ENCODE measurements at regions not wholly inside any gene's neighbourhood (a gene's known extent, or its start where the extent isn't known, plus 50 kb on each side); places are given as distances from the start of the nearest gene placed in this dataset.

GRCh38 chr18:49716035-49716434, 97.3 kb downstream of the ACAA2 start:
- Histone ChIP-seq H2BK120ac (ENCODE audit: low read depth, low read length, poor library complexity, severe bottlenecking) (no peak overlapping the region), H4K20me1 (ENCODE audit: control insufficient read depth, insufficient read depth, insufficient read length) (no peaks in the 10 kb centered on the region), H3K9me3 (ENCODE audit: control insufficient read depth, low read depth, low read length) (no peaks in the 10 kb centered on the region), H3K23me2 (ENCODE audit: insufficient read length, low read depth, low read length, poor library complexity, severe bottlenecking) (no peaks in the 10 kb centered on the region), H2AK5ac (ENCODE audit: insufficient read length, low read length) (no peak overlapping the region), H2BK15ac (ENCODE audit: low read depth, low read length) (no peak overlapping the region), H2BK5ac (ENCODE audit: insufficient read length, low read length) (no peak overlapping the region), H3K79me1 (ENCODE audit: insufficient read depth, low read depth, low read length, poor library complexity, severe bottlenecking) (no peaks in the 10 kb centered on the region), H3K4ac (ENCODE audit: low read depth, low read length) (no peak overlapping the region), H3K23ac (ENCODE audit: insufficient read length, low read depth, low read length) (no peak overlapping the region), H2BK12ac (ENCODE audit: insufficient read length, low read depth, low read length) (no peak overlapping the region), H2AFZ (ENCODE audit: low read length) (no peak overlapping the region), H3K9ac (ENCODE audit: extremely low read depth, insufficient read length, low read length) (no peak overlapping the region), H3K4me2 (ENCODE audit: insufficient read depth, insufficient read length, low read length) (no peak overlapping the region), H3K4me1 (ENCODE audit: insufficient read depth, low read length) (no peaks in the 10 kb centered on the region), H3K18ac (ENCODE audit: insufficient read length, low read depth, low read length) (no peak overlapping the region), H3K27ac (ENCODE audit: insufficient read length, low read depth, low read length) (no peak overlapping the region), H4K8ac (replicated peaks; ENCODE audit: insufficient read length, low read depth, low read length) (no peak overlapping the region), H3K56ac (ENCODE audit: insufficient read length, low read depth, low read length) (no peak overlapping the region), H4K91ac (ENCODE audit: insufficient read length, low read depth, low read length) (no peak overlapping the region), H4K5ac (ENCODE audit: insufficient read length, low read depth, low read length) (no peak overlapping the region), H2BK20ac (ENCODE audit: low read depth, low read length, poor library complexity, severe bottlenecking) (no peak overlapping the region), H3K14ac (ENCODE audit: insufficient read depth, low read length) (no peak overlapping the region), H3K27me3 (ENCODE audit: insufficient read depth, low read length) (no peaks in the 10 kb centered on the region), H3K79me2 (ENCODE audit: insufficient read depth, low read length) (no peaks in the 10 kb centered on the region), H3T11ph (ENCODE audit: low read length) (no peak overlapping the region)
- Mint-ChIP-seq H3K4me3 (no peak overlapping the region), H3K27me3 (ENCODE audit: low read depth) (peaks cover 13% of the 10 kb centered on the region), H3K27ac (no peak overlapping the region), H3K36me3 (ENCODE audit: insufficient read depth in 1 of 3, low read depth in 3 of 3) (no peaks in the 10 kb centered on the region), H3K4me1 (no peaks in the 10 kb centered on the region), H3K9me3 (no peaks in the 10 kb centered on the region; a peak in 1 of 5 replicates)
- TF ChIP-seq CTCF (conservative IDR thresholded peaks at IDR 0.05) = no peak
- DNase-seq = no peak
- no CpG with 5 or more reads among the region's 6 CpGs for WGBS (ENCODE audit: extremely low coverage, insufficient read length, low lambda C conversion rate)
